ENCODE measurements at regions not wholly inside any gene's neighbourhood (a gene's known extent, or its start where the extent isn't known, plus 50 kb on each side); places are given as distances from the start of the nearest gene placed in this dataset.

GRCh38 chr18:78816916-78817315 is 162.7 kb upstream of the SALL3 start:
- DNase-seq (ENCODE audit: extremely low read depth, low read depth): no peak
- no peak for TF ChIP-seq CTCF (IDR thresholded peaks at IDR 0.05; ENCODE audit: low read depth, low read length)

- DNase-seq (ENCODE audit: extremely low read depth, low read depth): no peak
- no peak for TF ChIP-seq CTCF (IDR thresholded peaks at IDR 0.05; ENCODE audit: low read depth, low read length)
Observed at GRCh38 chr18:78818495-78818894, 161.1 kb upstream of the SALL3 start.

GRCh38 chr18:78818961-78819360 is 160.7 kb upstream of the SALL3 start:
- no peak for TF ChIP-seq CTCF (IDR thresholded peaks at IDR 0.05; ENCODE audit: low read depth, low read length)
- DNase-seq (ENCODE audit: extremely low read depth, low read depth): no peak

- no peak for TF ChIP-seq CTCF (IDR thresholded peaks at IDR 0.05; ENCODE audit: low read depth, low read length)
- DNase-seq (ENCODE audit: extremely low read depth, low read depth): no peak
Observed at GRCh38 chr18:78820161-78820834, 159.3 kb upstream of the SALL3 start.

- no peak for TF ChIP-seq CTCF (IDR thresholded peaks at IDR 0.05; ENCODE audit: low read depth, low read length)
- no peak for DNase-seq (ENCODE audit: extremely low read depth, low read depth)
Observed at GRCh38 chr18:78821396-78821795, 158.2 kb upstream of the SALL3 start.

- no peak for TF ChIP-seq CTCF (IDR thresholded peaks at IDR 0.05; ENCODE audit: low read depth, low read length)
- DNase-seq (ENCODE audit: extremely low read depth, low read depth): no peak
Observed at GRCh38 chr18:78822171-78822948, 157.3 kb upstream of the SALL3 start.

GRCh38 chr18:78822949-78823285 is 156.7 kb upstream of the SALL3 start:
- TF ChIP-seq CTCF (IDR thresholded peaks at IDR 0.05; ENCODE audit: low read depth, low read length): no peak
- DNase-seq (ENCODE audit: extremely low read depth, low read depth): no peak

Data from AG09319 (cell line).